ENCODE measurements at regions not wholly inside any gene's neighbourhood (a gene's known extent, or its start where the extent isn't known, plus 50 kb on each side); places are given as distances from the start of the nearest gene placed in this dataset.
A peak's percentile ranks its signal among the peaks of the same experiment; 100 is the strongest.

DNA sequence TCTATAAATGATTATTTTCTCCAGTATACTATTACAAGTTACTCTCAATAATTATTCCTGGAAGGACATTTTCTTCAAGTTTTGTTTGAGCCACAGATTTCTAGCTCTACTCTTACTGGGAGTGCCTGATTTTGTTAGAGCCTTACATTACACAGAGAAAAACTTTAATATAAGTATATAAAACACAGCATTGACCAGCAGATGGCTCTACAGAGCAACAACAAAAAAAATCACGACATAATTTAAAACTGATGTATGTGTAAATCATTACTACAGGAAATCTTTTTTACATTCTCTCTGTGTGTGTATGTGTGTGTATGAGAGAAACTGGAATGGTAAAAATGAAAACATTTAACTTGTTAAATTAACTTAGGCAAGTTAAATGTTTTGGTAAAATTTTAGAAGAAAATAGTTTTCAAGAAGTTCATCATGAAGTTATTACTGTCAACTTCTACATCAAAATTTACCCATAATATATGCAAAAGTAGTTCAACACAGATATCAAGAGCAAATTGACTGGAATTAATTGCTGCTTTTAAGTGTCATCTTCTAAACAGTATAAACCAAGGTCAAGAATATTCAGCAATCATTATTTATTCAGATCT, 103.3 kb downstream of the MDH1 start:
- Histone ChIP-seq H3K79me2 (ENCODE audit: control insufficient read depth, low read length) (no peaks in the 10 kb centered on the region), H3K27me3 (ENCODE audit: control insufficient read depth, low read length) (no peaks in the 10 kb centered on the region), H4K20me1 (ENCODE audit: control insufficient read depth, insufficient read depth, low read depth, low read length) (no peaks in the 10 kb centered on the region), H3K4me2 (ENCODE audit: low read length) (no peak overlapping the region), H3K9me2 (replicated peaks; ENCODE audit: control insufficient read depth, low read length) (no peaks in the 10 kb centered on the region), H3K9me3 (ENCODE audit: control insufficient read depth, insufficient read depth, low read length) (no peaks in the 10 kb centered on the region), H3K4me3 (ENCODE audit: low read length) (no peak overlapping the region), H3K27ac (ENCODE audit: low read depth, low read length) (no peak overlapping the region), H3K4me1 (ENCODE audit: control insufficient read depth, low read length) (peaks cover 4% of the 10 kb centered on the region), H3K36me3 (ENCODE audit: control insufficient read depth, low read length) (no peaks in the 10 kb centered on the region), H3F3A (ENCODE audit: control insufficient read depth, insufficient read depth) (no peaks in the 10 kb centered on the region)
- TF ChIP-seq EZH2phosphoT487 (IDR thresholded peaks at IDR 0.05; ENCODE audit: borderline replicate concordance, low read length), result no peak
- TF ChIP-seq, protein P1, sequence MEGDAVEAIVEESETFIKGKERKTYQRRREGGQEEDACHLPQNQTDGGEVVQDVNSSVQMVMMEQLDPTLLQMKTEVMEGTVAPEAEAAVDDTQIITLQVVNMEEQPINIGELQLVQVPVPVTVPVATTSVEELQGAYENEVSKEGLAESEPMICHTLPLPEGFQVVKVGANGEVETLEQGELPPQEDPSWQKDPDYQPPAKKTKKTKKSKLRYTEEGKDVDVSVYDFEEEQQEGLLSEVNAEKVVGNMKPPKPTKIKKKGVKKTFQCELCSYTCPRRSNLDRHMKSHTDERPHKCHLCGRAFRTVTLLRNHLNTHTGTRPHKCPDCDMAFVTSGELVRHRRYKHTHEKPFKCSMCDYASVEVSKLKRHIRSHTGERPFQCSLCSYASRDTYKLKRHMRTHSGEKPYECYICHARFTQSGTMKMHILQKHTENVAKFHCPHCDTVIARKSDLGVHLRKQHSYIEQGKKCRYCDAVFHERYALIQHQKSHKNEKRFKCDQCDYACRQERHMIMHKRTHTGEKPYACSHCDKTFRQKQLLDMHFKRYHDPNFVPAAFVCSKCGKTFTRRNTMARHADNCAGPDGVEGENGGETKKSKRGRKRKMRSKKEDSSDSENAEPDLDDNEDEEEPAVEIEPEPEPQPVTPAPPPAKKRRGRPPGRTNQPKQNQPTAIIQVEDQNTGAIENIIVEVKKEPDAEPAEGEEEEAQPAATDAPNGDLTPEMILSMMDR (IDR thresholded peaks at IDR 0.05; ENCODE audit: low read depth, low read length, poor library complexity, severe bottlenecking), result peak; percentile 59

DNA sequence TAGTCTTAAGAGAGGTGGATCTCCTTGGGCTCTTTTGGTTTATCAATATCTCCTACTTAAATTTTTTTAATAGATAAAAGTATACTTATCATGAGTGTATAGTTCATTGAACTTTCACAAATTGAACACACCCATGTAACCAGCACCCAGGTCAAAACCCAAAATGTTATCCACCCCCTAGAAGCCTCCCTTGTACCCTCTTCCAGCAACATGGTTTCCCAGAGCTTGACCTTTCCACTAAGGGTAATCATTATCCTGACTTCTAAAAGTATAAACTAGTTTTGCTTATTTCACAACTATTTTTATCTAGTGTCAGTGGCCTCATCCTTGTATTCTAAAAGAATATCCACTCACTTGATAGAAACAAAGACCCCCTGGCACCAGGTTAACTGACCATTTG, 106.8 kb downstream of the MDH1 start:
- Histone ChIP-seq H3K4me2 (ENCODE audit: low read length) (no peak overlapping the region), H3K27me3 (ENCODE audit: control insufficient read depth, low read length) (no peaks in the 10 kb centered on the region), H3K9me3 (ENCODE audit: control insufficient read depth, insufficient read depth, low read length) (no peaks in the 10 kb centered on the region), H3F3A (ENCODE audit: control insufficient read depth, insufficient read depth) (no peaks in the 10 kb centered on the region), H3K79me2 (ENCODE audit: control insufficient read depth, low read length) (no peaks in the 10 kb centered on the region), H3K4me1 (ENCODE audit: control insufficient read depth, low read length) (peaks cover 14% of the 10 kb centered on the region), H3K36me3 (ENCODE audit: control insufficient read depth, low read length) (no peaks in the 10 kb centered on the region), H3K4me3 (ENCODE audit: low read length) (no peak overlapping the region), H3K27ac (ENCODE audit: low read depth, low read length) (no peak overlapping the region), H3K9me2 (replicated peaks; ENCODE audit: control insufficient read depth, low read length) (no peaks in the 10 kb centered on the region), H4K20me1 (ENCODE audit: control insufficient read depth, insufficient read depth, low read depth, low read length) (no peaks in the 10 kb centered on the region)
- TF ChIP-seq EZH2phosphoT487 (IDR thresholded peaks at IDR 0.05; ENCODE audit: borderline replicate concordance, low read length), result no peak
- TF ChIP-seq, protein P1 (IDR thresholded peaks at IDR 0.05; ENCODE audit: low read depth, low read length, poor library complexity, severe bottlenecking), result no peak

DNA sequence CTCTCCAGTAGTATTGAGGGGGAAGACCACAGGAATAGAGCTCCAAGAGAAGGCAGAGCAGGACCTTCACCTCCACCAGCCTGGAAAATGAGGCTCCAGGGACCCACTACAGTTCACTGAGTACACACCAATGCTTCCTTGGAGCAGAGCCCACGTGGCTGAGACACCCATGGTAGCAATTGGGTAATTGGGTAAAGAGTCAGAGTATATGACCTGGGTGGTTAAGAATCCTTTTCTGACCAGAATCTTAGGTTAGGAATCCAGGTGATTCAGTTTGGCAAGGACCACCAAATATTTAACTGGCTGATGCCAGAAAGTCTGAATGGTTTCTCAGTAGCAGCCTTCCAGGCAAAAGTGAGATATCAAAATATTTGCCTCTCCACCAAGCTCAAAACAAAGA, 107.7 kb downstream of the MDH1 start:
- no peak overlapping the region for H3K4me3 ChIP-seq (ENCODE audit: low read length)
- no peaks in the 10 kb centered on the region for H3K27me3 ChIP-seq (ENCODE audit: control insufficient read depth, low read length)
- H4K20me1 ChIP-seq (ENCODE audit: control insufficient read depth, insufficient read depth, low read depth, low read length), result no peaks in the 10 kb centered on the region
- H3F3A ChIP-seq (ENCODE audit: control insufficient read depth, insufficient read depth), result no peaks in the 10 kb centered on the region
- H3K4me2 ChIP-seq (ENCODE audit: low read length), result no peak overlapping the region
- H3K9me2 ChIP-seq (replicated peaks; ENCODE audit: control insufficient read depth, low read length), result no peaks in the 10 kb centered on the region
- H3K36me3 ChIP-seq (ENCODE audit: control insufficient read depth, low read length), result no peaks in the 10 kb centered on the region
- no peaks in the 10 kb centered on the region for H3K9me3 ChIP-seq (ENCODE audit: control insufficient read depth, insufficient read depth, low read length)
- no peaks in the 10 kb centered on the region for H3K79me2 ChIP-seq (ENCODE audit: control insufficient read depth, low read length)
- TF ChIP-seq EZH2phosphoT487 (IDR thresholded peaks at IDR 0.05; ENCODE audit: borderline replicate concordance, low read length), result no peak
- TF ChIP-seq, protein P1 (IDR thresholded peaks at IDR 0.05; ENCODE audit: low read depth, low read length, poor library complexity, severe bottlenecking), result no peak
- no peak overlapping the region for H3K27ac ChIP-seq (ENCODE audit: low read depth, low read length)
- peaks cover 19% of the 10 kb centered on the region for H3K4me1 ChIP-seq (ENCODE audit: control insufficient read depth, low read length)
